Hematopoietic multipotent progenitor cell (in vitro differentiated cells): ENCODE measurements at regions not wholly inside any gene's neighbourhood (a gene's known extent, or its start where the extent isn't known, plus 50 kb on each side); places are given as distances from the start of the nearest gene placed in this dataset.

ENCODE experiments used
- DNase-seq, 3 donors: peaks; one replicate each; pipeline ENCODE4 v3.0.0-alpha.2; 2011 to 2015; ENCODE audit warnings: low read depth in 2 of 3, low spot score in 2 of 3

DNA sequence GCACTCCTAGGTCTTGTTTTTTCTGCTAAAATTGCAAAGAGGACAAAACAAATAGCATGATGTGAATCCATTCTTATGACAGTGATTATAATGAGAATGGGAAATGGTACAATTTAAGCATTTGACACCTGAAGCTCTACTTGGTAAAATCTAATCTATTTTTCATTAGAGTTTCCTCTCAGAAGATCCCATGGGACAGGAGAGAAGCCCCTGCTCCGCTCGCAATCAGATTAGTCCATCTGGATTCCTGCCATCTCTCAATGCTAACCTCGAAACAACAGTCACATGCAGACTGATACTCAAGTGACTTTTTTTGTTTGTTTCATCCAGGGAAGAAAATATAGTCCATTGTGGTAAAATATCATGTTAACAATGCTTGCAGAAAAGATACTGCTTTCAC, 107.4 kb upstream of the TOM1L1 start:
- no peak for DNase-seq

DNA sequence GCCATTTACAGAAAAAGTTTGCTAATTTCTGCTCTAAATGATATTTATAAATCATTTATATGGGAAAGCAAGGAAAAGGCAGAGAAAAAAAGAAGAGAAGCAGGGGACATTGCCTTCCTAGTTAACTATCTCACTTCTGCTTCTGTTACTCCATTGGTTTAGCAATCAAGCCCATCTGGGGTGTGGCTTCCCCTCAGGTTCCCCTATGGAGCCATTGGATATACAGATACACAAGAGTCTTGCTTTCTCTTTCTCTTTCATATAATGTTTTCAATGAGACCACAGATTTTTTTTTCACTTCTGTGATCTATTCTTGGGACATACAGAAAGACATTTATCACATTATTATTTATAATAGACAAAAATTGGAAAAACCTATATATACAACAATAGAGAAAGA, 105.6 kb upstream of the TOM1L1 start:
- no peak for DNase-seq

DNA sequence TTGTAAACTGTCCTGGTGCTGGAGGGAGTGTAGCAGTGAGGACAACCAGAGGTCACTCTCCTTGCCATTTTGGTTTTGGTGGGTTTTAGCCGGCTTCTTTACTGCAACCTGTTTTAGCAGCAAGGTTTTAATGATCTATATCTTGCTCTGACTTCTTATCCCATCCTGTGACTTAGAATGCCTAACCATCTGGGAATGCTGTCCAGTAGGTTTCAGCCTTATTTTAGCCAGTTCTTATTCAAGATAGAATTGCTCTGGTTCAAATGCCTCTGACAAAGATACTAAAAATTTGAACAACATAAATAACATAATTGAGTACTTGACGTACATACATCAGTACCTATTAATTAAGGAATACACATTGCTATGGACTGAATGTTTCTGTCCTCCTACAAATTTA, 93.3 kb upstream of the TOM1L1 start:
- no peak for DNase-seq

DNA sequence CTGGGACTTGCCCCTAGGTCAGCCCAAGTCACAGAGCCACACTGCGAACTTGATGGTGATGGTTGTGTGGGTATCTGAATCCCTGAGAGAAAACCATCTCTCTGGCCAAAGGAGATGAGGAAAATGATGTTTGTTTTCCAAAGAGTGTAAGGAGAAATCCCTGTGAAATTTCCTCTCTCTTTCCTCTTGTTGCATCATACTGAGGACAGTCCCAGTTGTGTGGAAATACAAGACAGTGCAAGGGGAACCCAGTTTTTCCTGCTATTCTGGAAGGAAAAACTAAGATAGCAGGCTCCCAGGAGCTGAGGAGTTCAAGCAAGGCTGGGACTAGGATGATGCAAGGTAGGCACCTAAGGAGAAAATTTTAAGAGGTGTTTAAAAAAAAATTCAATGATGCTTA, 86.8 kb upstream of the TOM1L1 start:
- DNase-seq = no peak

DNA sequence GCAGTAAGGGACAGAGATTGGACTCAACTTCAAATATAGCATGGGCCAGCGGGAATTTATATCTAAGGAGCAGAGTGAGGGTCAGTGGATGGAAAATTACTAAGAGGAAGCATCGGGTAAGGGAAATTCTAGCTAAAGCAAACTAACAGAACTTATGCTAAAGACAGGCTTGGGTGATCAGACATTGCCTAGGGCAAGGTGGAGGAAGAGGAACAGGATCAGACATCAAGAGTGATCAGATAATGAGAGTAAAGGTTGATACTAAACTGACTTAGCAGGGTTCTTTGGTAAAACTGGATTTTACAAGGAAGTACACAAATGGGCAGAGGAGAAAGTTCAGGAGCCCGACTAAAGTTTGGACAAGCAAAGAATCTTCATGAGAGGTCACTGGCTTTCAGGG, 86.3 kb upstream of the TOM1L1 start:
- no peak for DNase-seq

DNA sequence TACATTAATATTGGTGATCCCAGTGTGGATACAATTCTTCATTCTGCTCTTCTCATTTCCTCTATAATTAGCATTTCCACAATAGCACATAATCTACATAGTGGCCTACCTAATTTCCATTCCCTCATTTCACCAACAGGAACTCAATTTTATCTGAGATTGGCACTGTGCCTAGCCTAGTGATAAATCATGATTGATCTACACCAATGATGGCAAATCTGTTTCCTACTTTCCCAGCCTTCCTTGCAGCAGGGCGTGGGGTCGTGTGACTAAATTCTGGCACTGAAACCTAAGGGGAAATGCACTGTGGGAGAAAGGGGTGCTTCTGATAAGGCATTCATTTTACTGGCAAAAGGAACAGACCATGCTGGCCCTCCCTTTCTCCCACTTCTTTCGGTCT, 66.6 kb upstream of the TOM1L1 start:
- DNase-seq = no peak

DNA sequence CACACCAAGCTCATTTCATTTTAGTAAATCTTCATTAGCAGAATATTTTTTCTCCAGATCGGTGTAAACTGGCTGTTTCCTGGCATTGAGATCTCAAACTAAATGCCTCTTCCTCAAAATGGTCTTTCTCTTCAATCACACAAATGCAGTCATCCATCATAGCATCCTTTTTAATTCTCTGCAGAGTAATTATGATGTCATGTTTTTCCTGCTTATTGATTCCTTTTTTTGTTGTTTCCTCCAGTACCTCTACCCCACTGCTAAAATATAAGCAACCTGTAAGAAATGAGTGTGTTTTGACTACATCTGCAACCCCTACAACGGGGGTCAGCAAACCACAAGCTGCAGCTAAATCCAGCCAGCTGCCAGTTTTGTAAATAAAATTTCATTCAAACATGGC, 65.6 kb upstream of the TOM1L1 start:
- DNase-seq = no peak

DNA sequence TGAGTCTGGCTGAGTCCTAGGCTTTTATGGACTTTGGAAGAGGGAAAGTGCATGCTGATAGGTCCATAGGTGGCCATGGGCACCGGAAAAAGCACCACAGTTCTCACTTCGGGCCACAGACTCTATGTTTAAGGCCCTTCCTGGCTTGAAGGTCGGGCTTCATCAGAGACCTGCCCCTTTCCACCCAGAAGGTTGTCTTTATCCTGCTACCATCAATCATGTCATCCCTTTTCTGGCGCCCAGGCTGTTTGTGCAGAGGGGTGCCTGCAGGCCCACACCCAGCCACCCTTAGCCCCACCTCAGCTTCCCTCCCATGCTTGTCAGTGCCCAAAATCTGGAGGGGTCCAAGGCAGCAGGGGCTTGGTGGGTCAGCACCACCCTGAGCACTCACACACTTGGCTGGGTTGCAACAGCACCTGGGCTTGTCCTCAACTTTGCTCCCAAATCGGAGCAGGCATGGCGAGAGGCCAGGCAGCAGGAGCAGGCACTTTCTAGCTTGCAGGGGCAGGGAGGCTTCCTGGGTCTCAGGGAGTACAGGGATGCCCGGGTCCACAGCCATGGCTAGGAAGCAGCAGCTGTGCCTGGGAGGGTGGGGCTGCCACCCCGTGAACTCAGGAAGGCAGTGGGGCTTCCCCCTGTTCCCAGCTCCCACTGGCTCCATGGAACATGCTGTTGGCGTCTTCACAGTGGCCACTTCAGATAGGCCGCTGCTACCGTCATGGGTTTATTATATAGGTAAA, 63.8 kb upstream of the TOM1L1 start:
- DNase-seq = no peak

DNA sequence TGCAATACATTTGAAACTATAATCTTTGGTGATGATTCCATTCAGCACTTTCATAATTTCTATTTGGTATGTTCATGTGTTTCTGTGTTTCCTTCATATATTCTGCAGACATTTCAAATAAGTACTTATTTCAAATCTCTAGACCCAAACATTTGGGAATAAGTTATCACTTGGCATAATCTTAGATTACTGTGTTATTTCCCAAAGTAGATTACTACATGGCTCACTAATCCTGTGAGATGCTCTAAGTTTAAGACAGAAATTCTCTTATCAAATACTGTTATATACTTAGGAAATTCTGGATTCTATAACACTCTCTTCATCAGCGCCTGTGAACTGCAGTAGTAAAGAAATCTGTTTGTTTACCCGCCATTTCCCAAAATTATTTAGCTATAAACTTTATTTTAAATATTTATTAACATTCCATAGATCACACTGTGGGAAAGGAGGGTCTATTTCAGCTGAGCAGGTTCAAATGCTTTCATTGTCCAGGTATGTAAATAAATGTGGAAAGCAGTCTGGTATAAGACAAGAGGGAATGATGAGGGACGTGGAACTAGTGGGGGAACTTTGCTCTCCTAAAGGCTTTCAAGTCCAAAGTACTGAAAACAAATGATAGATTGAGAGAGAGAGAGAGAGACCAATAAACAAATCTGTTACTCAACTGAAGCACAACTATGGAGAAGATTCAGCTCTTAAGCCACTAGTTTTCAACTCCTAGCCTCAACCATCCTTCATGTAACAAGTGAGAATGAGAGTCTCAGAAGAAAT, 61.8 kb upstream of the TOM1L1 start:
- DNase-seq = no peak

DNA sequence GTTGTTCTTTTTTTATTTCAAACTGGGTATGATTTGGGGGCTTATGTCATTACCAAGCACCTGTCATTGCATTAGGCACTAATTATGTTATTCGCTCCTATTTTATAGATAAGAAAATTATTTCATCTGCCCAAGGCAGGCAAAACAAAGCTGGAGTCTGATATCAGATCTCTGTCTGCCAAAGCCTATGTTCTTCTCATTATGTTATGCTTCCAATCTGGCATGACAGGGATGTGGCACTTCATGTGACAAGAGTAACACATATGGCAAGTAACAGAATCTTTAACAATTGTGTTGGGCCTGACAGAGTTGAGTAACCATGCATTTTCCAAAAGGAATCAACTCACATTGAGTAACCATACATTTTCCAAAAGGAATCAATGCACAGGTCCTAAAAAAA, 61.2 kb upstream of the TOM1L1 start:
- no peak for DNase-seq

DNA sequence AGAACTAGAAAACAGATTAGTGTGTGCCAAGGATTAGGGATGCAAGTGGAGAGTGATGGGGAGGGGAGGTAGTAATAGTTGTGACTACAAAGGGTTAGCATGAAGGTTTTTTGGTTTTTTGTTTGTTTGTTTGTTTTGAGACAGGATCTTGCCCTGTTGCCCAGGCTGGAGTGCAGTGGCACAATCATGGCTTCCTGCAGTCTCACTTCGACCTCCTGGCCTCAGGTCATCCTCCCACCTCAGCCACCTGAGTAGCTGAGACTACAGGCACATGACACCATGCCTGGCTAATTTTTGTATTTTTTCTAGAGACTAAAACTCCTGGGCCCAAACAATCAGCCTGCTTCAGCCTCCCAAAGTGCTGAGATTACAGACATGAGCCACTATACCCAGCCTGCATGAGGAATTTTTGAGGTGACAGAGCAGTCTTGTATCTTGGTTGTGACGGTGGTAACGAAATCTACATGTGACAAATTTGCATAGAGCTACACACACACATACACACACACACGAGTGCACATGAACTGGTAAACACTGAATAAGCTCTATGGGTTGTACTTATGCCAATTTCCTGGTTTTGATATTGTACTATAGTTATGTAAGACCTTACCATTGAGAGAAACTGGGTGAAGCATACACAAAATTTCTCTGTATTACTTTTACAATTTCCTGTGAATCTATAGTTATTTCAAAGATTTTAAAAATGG, 59.6 kb upstream of the TOM1L1 start:
- DNase-seq = no peak

DNA sequence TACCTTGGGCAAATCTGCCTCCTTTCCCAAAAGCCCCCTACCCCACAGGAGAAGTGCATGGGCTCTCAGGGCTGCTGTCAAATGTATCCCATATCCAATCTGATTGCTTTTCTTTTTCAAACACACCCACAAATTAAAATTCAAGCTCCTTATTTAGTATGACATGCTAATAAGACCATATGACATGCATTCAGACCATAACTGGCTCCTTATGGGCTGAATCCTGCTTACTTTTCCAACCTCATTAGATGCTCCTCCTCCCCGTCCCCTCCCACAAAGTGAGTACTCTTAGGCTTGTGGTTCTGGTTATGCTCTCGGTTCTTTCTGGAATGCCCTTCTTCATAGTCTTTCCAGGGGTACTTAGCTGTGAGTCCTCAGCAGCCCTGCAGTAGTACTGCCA, 59.0 kb upstream of the TOM1L1 start:
- DNase-seq = no peak

DNA sequence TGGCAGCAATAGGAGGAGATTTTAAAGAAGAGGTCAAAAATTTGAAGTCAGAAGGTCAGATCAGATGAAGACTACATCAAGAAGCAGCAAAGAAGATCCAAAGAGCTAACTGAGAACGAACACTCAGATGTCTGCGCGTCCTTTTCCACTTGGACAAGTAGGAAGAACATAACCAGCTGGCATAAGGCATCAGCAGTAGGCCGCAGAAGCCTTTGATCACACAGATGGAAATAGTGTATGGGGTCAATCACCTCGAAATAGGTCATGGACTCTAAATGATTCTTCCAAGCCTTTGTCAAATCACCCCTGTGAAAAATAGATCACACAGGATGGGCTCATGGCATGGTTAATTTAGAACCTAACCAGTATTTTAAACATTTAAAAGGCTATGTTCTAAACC, 56.4 kb upstream of the TOM1L1 start:
- DNase-seq = no peak

DNA sequence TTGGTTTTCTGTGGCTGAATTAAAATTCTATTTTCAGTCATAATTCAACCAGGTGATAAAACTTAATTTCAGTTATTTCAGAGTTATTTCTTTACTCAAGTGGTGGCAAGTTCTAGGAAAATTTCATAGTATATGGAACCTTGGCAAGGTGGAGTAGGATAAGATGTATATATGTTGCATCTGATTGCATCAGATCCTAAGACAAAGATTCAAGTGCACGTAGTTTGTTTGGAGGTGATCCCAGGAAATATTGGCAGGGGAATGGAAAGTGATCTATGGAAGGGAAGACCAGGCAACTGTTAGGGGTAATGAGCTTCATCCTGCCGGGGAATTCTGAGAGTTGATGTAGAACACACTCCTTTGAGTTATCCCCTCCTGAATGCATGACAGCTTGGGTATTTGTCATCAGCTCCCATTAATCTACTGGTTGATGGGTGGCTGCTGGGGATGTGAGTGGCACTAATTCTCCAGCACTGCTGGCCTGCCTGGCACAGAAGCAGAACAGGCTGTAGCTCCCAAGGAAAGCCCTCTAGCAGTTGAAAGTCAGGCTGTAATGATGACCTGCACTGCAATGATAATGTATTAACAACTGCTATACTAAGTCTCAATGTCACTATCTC, 52.2 kb upstream of the TOM1L1 start:
- DNase-seq = no peak

DNA sequence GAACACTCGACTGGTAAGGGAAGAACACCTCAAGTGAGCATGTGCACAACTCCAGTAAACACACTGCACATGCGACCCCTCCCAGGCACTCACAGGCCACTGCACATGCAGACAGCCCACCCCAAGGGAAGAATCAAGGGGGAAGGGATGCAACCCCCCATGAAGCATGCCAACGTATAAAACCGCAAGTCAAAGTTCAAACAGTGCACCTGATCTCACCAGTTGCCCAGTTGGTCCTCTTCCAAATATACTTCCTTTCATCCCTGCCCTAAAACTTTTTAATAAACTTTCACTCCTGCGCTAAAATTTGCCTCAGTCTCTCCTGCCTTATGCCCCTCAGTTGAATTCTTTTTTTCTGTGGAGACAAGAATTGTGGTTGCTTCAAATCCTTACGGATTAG, 51.0 kb upstream of the TOM1L1 start:
- no peak for DNase-seq
